ENCODE measurements at regions not wholly inside any gene's neighbourhood (a gene's known extent, or its start where the extent isn't known, plus 50 kb on each side); places are given as distances from the start of the nearest gene placed in this dataset.
"Not testable (repeated sequence)": the region's sequence is repeated elsewhere in the genome, so short reads cannot be mapped to it uniquely, and the experiment has no call there.

DNA sequence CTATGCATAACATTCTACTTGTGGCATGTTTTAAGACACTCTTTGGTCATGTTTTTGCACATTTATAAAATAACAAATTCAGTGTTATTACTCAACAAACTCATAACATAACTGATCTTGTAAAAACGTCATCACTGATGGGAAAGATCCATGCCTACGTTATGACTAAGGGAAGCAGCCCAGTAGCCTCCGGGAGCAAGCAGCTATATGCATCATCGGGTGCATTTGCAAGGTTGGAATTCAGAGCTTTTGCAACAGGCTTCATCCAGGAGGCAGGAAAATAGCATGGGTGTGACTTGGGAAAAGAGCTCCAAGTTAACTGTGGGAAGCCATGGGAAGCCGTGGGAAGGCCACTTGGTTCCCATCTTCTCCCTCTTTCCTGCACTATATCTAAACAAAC lies 271.6 kb upstream of the SGK1 start:
- no peaks in the 10 kb centered on the region for H3K9me2 ChIP-seq (replicated peaks; ENCODE audit: insufficient read depth, low read length)
- H3K4me2 ChIP-seq (ENCODE audit: low read depth, low read length, poor library complexity, severe bottlenecking), result no peak overlapping the region
- H3K27me3 ChIP-seq (ENCODE audit: low read length), result no peaks in the 10 kb centered on the region
- H3K36me3 ChIP-seq (ENCODE audit: insufficient read depth, low read length), result no peaks in the 10 kb centered on the region
- no peak for DNase-seq
- H3K9ac ChIP-seq (ENCODE audit: low read length), result no peak overlapping the region
- no peak overlapping the region for H3K27ac ChIP-seq (ENCODE audit: low read length)
- H4K20me1 ChIP-seq (ENCODE audit: insufficient read depth, low read depth, low read length), result no peaks in the 10 kb centered on the region
- H3K4me1 ChIP-seq (ENCODE audit: low read length), result no peaks in the 10 kb centered on the region
- H3K79me2 ChIP-seq (ENCODE audit: low read length), result no peaks in the 10 kb centered on the region
- no peak overlapping the region for H2AFZ ChIP-seq (ENCODE audit: low read length)
- no peaks in the 10 kb centered on the region for H3K9me3 ChIP-seq (ENCODE audit: low read length)
- H3K4me3 ChIP-seq (ENCODE audit: low read length), result no peak overlapping the region

DNA sequence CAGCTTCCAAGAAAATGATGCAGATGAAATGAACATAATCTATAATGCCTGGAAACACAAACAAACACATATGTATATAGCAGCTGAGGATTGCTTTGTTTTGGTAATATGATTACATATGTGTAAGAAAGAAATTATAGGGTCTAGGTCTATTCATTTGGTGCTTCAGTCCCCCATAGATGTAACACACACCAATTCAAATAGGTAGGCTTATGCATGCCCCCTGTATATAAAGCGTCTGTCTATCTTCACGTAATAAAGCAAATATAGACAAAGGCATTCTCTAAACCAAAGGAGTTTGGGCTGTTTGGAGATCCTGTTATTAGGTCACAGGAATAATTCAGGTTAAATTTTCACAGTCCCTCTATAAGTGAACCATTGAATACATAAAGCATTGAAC lies 270.4 kb upstream of the SGK1 start:
- H2AFZ ChIP-seq (ENCODE audit: low read length), result no peak overlapping the region
- H3K79me2 ChIP-seq (ENCODE audit: low read length), result no peaks in the 10 kb centered on the region
- H3K4me1 ChIP-seq (ENCODE audit: low read length), result no peaks in the 10 kb centered on the region
- no peaks in the 10 kb centered on the region for H4K20me1 ChIP-seq (ENCODE audit: insufficient read depth, low read depth, low read length)
- H3K4me3 ChIP-seq (ENCODE audit: low read length), result no peak overlapping the region
- H3K9ac ChIP-seq (ENCODE audit: low read length), result no peak overlapping the region
- H3K27me3 ChIP-seq (ENCODE audit: low read length), result no peaks in the 10 kb centered on the region
- H3K27ac ChIP-seq (ENCODE audit: low read length), result no peak overlapping the region
- H3K4me2 ChIP-seq (ENCODE audit: low read depth, low read length, poor library complexity, severe bottlenecking), result no peak overlapping the region
- no peaks in the 10 kb centered on the region for H3K9me2 ChIP-seq (replicated peaks; ENCODE audit: insufficient read depth, low read length)
- H3K36me3 ChIP-seq (ENCODE audit: insufficient read depth, low read length), result no peaks in the 10 kb centered on the region
- no peaks in the 10 kb centered on the region for H3K9me3 ChIP-seq (ENCODE audit: low read length)
- no peak for DNase-seq

DNA sequence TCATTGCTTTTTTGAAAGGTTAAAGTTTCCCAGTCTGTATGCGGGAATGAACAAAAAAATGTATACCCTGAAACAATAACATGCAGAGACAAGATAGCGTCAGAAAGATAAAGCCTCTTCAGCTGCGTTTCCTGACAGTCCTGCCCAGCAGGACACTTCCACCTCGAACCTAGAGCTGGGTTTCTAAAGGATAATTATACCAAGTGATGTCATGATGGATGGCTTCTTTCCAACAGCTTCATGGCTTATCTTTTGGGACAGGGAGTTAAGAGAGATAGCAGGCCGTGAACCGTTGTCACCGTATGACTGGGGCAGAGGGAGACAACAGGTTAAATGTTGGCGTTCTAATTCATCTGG lies 267.6 kb upstream of the SGK1 start:
- no peaks in the 10 kb centered on the region for H3K27me3 ChIP-seq (ENCODE audit: low read length)
- H3K9me2 ChIP-seq (replicated peaks; ENCODE audit: insufficient read depth, low read length), result no peaks in the 10 kb centered on the region
- no peaks in the 10 kb centered on the region for H4K20me1 ChIP-seq (ENCODE audit: insufficient read depth, low read depth, low read length)
- no peak overlapping the region for H3K4me3 ChIP-seq (ENCODE audit: low read length)
- H3K79me2 ChIP-seq (ENCODE audit: low read length), result no peaks in the 10 kb centered on the region
- H3K9ac ChIP-seq (ENCODE audit: low read length), result no peak overlapping the region
- H3K36me3 ChIP-seq (ENCODE audit: insufficient read depth, low read length), result no peaks in the 10 kb centered on the region
- H3K27ac ChIP-seq (ENCODE audit: low read length), result no peak overlapping the region
- no peak overlapping the region for H3K4me2 ChIP-seq (ENCODE audit: low read depth, low read length, poor library complexity, severe bottlenecking)
- no peaks in the 10 kb centered on the region for H3K4me1 ChIP-seq (ENCODE audit: low read length)
- no peak overlapping the region for H2AFZ ChIP-seq (ENCODE audit: low read length)
- H3K9me3 ChIP-seq (ENCODE audit: low read length), result no peaks in the 10 kb centered on the region
- DNase-seq, result no peak

GRCh38 chr6:134584847-134585516 lies 267.1 kb upstream of the SGK1 start:
- no peaks in the 10 kb centered on the region for H3K9me3 ChIP-seq (ENCODE audit: low read length)
- no peak overlapping the region for H3K9ac ChIP-seq (ENCODE audit: low read length)
- no peaks in the 10 kb centered on the region for H3K36me3 ChIP-seq (ENCODE audit: insufficient read depth, low read length)
- no peak overlapping the region for H3K27ac ChIP-seq (ENCODE audit: low read length)
- H4K20me1 ChIP-seq (ENCODE audit: insufficient read depth, low read depth, low read length), result no peaks in the 10 kb centered on the region
- DNase-seq, result no peak
- H2AFZ ChIP-seq (ENCODE audit: low read length), result no peak overlapping the region
- no peaks in the 10 kb centered on the region for H3K9me2 ChIP-seq (replicated peaks; ENCODE audit: insufficient read depth, low read length)
- no peaks in the 10 kb centered on the region for H3K4me1 ChIP-seq (ENCODE audit: low read length)
- H3K4me3 ChIP-seq (ENCODE audit: low read length), result no peak overlapping the region
- no peaks in the 10 kb centered on the region for H3K27me3 ChIP-seq (ENCODE audit: low read length)
- no peak overlapping the region for H3K4me2 ChIP-seq (ENCODE audit: low read depth, low read length, poor library complexity, severe bottlenecking)
- H3K79me2 ChIP-seq (ENCODE audit: low read length), result no peaks in the 10 kb centered on the region

DNA sequence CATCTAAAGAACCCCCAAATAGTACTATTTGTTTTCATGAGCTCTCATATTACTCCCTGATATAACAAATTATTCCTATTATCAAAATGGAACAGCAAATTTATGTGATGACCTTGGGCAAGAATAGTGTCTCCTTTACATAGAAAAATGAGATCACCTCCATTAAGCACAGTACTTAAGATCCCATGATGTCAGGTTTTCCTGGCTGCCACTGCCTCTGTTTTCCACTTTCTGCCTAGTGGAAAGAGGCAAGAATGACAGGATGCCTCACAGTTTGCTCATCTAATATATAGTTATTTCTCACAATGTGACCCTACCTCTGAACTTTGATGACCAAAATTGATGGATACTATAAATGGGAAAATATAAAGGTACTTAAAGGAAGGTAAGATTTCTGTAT lies 260.1 kb upstream of the SGK1 start:
- no peak for DNase-seq
- H3K9me3 ChIP-seq (ENCODE audit: low read length), result no peaks in the 10 kb centered on the region
- no peaks in the 10 kb centered on the region for H3K4me1 ChIP-seq (ENCODE audit: low read length)
- no peaks in the 10 kb centered on the region for H3K9me2 ChIP-seq (replicated peaks; ENCODE audit: insufficient read depth, low read length)
- H3K4me2 ChIP-seq (ENCODE audit: low read depth, low read length, poor library complexity, severe bottlenecking), result no peak overlapping the region
- H3K27ac ChIP-seq (ENCODE audit: low read length), result no peak overlapping the region
- H4K20me1 ChIP-seq (ENCODE audit: insufficient read depth, low read depth, low read length), result no peaks in the 10 kb centered on the region
- H3K9ac ChIP-seq (ENCODE audit: low read length), result no peak overlapping the region
- no peak overlapping the region for H2AFZ ChIP-seq (ENCODE audit: low read length)
- H3K4me3 ChIP-seq (ENCODE audit: low read length), result no peak overlapping the region
- H3K27me3 ChIP-seq (ENCODE audit: low read length), result no peaks in the 10 kb centered on the region
- H3K36me3 ChIP-seq (ENCODE audit: insufficient read depth, low read length), result no peaks in the 10 kb centered on the region
- no peaks in the 10 kb centered on the region for H3K79me2 ChIP-seq (ENCODE audit: low read length)

DNA sequence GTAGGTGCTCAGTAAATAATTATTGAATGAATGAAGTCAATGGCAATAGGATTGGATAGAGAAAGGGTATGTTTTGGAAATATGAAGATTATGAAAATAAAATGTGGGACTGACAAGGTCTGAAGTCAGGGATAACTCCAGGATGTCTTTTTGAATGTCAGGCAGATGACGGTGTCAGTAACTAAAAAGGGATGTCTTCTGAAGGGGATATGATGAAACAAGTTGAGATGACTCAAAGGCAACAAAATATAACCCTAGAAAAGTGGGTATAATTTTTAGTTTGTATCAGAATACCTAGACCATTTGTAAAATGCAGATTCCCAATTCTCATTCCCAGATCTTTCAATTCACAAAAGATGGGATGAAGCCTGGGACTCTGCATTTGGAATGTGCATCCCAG lies 257.3 kb upstream of the SGK1 start:
- Histone ChIP-seq H3K36me3 (ENCODE audit: insufficient read depth, low read length) (no peaks in the 10 kb centered on the region), H2AFZ (ENCODE audit: low read length) (no peak overlapping the region), H3K4me1 (ENCODE audit: low read length) (no peaks in the 10 kb centered on the region), H3K27me3 (ENCODE audit: low read length) (no peaks in the 10 kb centered on the region), H3K9ac (ENCODE audit: low read length) (no peak overlapping the region), H3K9me2 (replicated peaks; ENCODE audit: insufficient read depth, low read length) (no peaks in the 10 kb centered on the region), H4K20me1 (ENCODE audit: insufficient read depth, low read depth, low read length) (no peaks in the 10 kb centered on the region), H3K4me2 (ENCODE audit: low read depth, low read length, poor library complexity, severe bottlenecking) (no peak overlapping the region), H3K79me2 (ENCODE audit: low read length) (no peaks in the 10 kb centered on the region), H3K4me3 (ENCODE audit: low read length) (no peak overlapping the region), H3K9me3 (ENCODE audit: low read length) (no peaks in the 10 kb centered on the region), H3K27ac (ENCODE audit: low read length) (no peak overlapping the region)
- DNase-seq, result no peak

GRCh38 chr6:134574491-134574890 lies 256.6 kb upstream of the SGK1 start:
- Histone ChIP-seq H4K20me1 (ENCODE audit: insufficient read depth, low read depth, low read length) (no peaks in the 10 kb centered on the region), H3K27ac (ENCODE audit: low read length) (no peak overlapping the region), H3K9ac (ENCODE audit: low read length) (no peak overlapping the region), H2AFZ (ENCODE audit: low read length) (no peak overlapping the region), H3K4me3 (ENCODE audit: low read length) (no peak overlapping the region), H3K4me2 (ENCODE audit: low read depth, low read length, poor library complexity, severe bottlenecking) (no peak overlapping the region), H3K27me3 (ENCODE audit: low read length) (no peaks in the 10 kb centered on the region), H3K4me1 (ENCODE audit: low read length) (no peaks in the 10 kb centered on the region), H3K36me3 (ENCODE audit: insufficient read depth, low read length) (no peaks in the 10 kb centered on the region), H3K79me2 (ENCODE audit: low read length) (no peaks in the 10 kb centered on the region), H3K9me2 (replicated peaks; ENCODE audit: insufficient read depth, low read length) (no peaks in the 10 kb centered on the region), H3K9me3 (ENCODE audit: low read length) (no peaks in the 10 kb centered on the region)
- DNase-seq, result no peak

GRCh38 chr6:134569996-134570395 lies 252.1 kb upstream of the SGK1 start:
- not testable (repeated sequence) for H3K4me1 ChIP-seq (ENCODE audit: low read length); H3K79me2 ChIP-seq (ENCODE audit: low read length); H4K20me1 ChIP-seq (ENCODE audit: insufficient read depth, low read depth, low read length); H3K4me2 ChIP-seq (ENCODE audit: low read depth, low read length, poor library complexity, severe bottlenecking); H3K4me3 ChIP-seq (ENCODE audit: low read length); H3K27ac ChIP-seq (ENCODE audit: low read length); H3K36me3 ChIP-seq (ENCODE audit: insufficient read depth, low read length); H3K9me2 ChIP-seq (replicated peaks; ENCODE audit: insufficient read depth, low read length); H2AFZ ChIP-seq (ENCODE audit: low read length); H3K27me3 ChIP-seq (ENCODE audit: low read length); H3K9me3 ChIP-seq (ENCODE audit: low read length); DNase-seq; H3K9ac ChIP-seq (ENCODE audit: low read length)

DNA sequence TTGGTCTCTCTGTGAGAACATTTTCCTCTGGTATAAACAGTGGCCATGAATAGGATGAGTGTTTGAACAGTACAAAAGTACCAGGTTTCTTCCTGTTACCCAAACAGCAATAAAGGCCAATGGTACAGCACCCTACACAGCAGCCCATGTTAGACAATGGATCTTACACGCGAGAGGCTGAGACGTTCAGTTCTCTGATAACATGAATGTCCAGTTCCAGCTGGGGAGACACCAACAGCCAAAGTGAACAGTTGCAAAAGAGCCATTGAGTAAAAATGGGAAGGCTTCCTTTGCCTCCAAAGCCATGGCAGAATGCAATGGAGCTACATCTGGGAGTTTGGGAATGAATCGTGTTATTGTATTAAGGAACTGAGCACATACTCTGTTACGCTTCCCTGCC lies 246.8 kb upstream of the SGK1 start:
- no peak overlapping the region for H3K4me2 ChIP-seq (ENCODE audit: low read depth, low read length, poor library complexity, severe bottlenecking)
- H3K9me3 ChIP-seq (ENCODE audit: low read length), result no peaks in the 10 kb centered on the region
- no peaks in the 10 kb centered on the region for H3K9me2 ChIP-seq (replicated peaks; ENCODE audit: insufficient read depth, low read length)
- no peaks in the 10 kb centered on the region for H3K4me1 ChIP-seq (ENCODE audit: low read length)
- H3K27me3 ChIP-seq (ENCODE audit: low read length), result no peaks in the 10 kb centered on the region
- H3K9ac ChIP-seq (ENCODE audit: low read length), result no peak overlapping the region
- H3K36me3 ChIP-seq (ENCODE audit: insufficient read depth, low read length), result no peaks in the 10 kb centered on the region
- DNase-seq, result no peak
- no peaks in the 10 kb centered on the region for H3K79me2 ChIP-seq (ENCODE audit: low read length)
- no peak overlapping the region for H2AFZ ChIP-seq (ENCODE audit: low read length)
- H4K20me1 ChIP-seq (ENCODE audit: insufficient read depth, low read depth, low read length), result no peaks in the 10 kb centered on the region
- H3K27ac ChIP-seq (ENCODE audit: low read length), result no peak overlapping the region
- H3K4me3 ChIP-seq (ENCODE audit: low read length), result no peak overlapping the region

All from Karpas-422 (cell line).